Bronchial epithelial cell (primary cell): ENCODE measurements at regions not wholly inside any gene's neighbourhood (a gene's known extent, or its start where the extent isn't known, plus 50 kb on each side); places are given as distances from the start of the nearest gene placed in this dataset.

Source experiments
- DNase-seq: peaks from one replicate; pipeline ENCODE4 v3.0.0-alpha.2; 2010; ENCODE audit warnings: low read depth
- FAIRE-seq: peaks from 2 replicates; lab custom pipeline; 2011; peaks lifted over from hg19 to GRCh38; lab: Jason Lieb, UNC
- H3K27me3 ChIP-seq: 2 replicates; pipeline ENCODE4 v1.5.1; 2011; ENCODE audit warnings: low read length; ENCODE audit not compliant: control insufficient read depth, insufficient read depth
- H3K36me3 ChIP-seq: 2 replicates; pipeline ENCODE4 v1.5.1; 2011; ENCODE audit warnings: low read length; ENCODE audit not compliant: control insufficient read depth, insufficient read depth
- H3K4me3 ChIP-seq: 2 replicates; pipeline ENCODE4 v1.5.1; 2011; ENCODE audit warnings: mild to moderate bottlenecking, low read depth, low read length, control low read depth
- TF ChIP-seq, protein P1 (sequence below): IDR thresholded peaks from 2 replicates; pipeline ENCODE4 v1.5.1; 2011; ENCODE audit warnings: mild to moderate bottlenecking, moderate library complexity, low read length, control low read depth, inconsistent platforms; ENCODE audit not compliant: insufficient read depth, severe bottlenecking

DNA sequence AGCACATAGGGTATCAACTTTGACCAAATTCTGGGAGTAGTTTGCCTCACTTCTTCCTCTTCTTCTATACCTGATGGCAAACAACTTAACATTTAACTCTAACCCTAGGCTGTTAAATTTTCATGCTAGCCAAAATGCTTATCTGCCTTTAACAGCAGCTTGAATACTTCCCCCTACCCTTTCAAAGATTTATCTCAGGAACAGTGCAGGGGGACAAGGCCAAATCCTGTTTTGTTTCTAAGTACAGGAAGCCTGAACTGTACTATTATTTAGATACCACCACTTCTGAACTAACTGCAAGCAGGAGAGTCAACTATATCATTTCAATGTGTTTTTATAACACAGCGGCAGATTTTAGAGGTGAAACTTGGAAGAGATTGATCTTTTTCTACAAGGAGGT lies 104.0 kb upstream of the CNTN6 start:
- FAIRE-seq = no peak
- TF ChIP-seq, protein P1, sequence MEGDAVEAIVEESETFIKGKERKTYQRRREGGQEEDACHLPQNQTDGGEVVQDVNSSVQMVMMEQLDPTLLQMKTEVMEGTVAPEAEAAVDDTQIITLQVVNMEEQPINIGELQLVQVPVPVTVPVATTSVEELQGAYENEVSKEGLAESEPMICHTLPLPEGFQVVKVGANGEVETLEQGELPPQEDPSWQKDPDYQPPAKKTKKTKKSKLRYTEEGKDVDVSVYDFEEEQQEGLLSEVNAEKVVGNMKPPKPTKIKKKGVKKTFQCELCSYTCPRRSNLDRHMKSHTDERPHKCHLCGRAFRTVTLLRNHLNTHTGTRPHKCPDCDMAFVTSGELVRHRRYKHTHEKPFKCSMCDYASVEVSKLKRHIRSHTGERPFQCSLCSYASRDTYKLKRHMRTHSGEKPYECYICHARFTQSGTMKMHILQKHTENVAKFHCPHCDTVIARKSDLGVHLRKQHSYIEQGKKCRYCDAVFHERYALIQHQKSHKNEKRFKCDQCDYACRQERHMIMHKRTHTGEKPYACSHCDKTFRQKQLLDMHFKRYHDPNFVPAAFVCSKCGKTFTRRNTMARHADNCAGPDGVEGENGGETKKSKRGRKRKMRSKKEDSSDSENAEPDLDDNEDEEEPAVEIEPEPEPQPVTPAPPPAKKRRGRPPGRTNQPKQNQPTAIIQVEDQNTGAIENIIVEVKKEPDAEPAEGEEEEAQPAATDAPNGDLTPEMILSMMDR = no peak

DNA sequence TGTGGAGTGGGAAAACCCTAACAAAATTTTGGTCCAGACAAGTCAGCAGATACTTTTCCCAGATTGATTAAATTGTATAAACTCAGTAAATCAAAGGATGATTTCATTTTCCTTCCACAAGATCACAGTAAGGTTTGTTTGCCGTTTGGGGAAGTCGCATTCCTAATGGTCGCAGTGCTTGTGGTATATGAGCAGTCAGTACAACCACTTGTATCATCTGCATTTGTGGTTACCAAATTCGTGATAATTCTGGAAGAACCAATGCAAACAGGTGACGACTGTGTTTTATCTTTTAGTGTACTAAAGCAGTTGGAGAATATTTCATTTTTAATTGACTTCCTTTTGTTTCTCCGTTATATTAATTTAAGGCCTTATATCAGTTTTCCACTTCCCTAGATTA lies 100.0 kb upstream of the CNTN6 start:
- TF ChIP-seq, protein P1 = no peak
- Histone ChIP-seq H3K27me3 (no peaks in the 10 kb centered on the region), H3K4me3 (no peak overlapping the region), H3K36me3 (no peaks in the 10 kb centered on the region)
- DNase-seq (no peak), FAIRE-seq (no peak)

More for the DNA sequence above, 104.0 kb upstream of the CNTN6 start:
- H3K4me3 ChIP-seq = no peak overlapping the region
- no peaks in the 10 kb centered on the region for H3K27me3 ChIP-seq
- DNase-seq = no peak
- no peaks in the 10 kb centered on the region for H3K36me3 ChIP-seq

DNA sequence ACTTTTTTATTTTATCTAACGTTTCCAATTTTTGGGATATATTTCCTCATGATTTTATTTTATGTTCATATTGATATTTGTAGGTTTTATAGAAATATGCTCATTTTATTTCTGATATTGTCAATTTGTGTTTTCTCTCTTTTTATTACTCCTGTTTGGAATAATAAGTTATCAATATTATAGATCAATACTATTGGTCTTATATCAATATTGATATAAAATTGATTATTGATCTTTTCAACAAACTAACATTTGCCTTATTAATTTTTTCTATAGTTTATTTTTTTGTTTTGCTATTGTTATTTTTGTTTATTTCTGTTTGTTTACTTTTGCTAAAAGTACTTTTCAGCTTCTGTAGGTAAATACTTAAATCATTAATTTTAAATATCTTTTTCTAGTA lies 90.8 kb upstream of the CNTN6 start:
- no peak for FAIRE-seq
- Histone ChIP-seq H3K4me3 (no peak overlapping the region), H3K36me3 (no peaks in the 10 kb centered on the region), H3K27me3 (no peaks in the 10 kb centered on the region)
- TF ChIP-seq, protein P1 = no peak
- DNase-seq = no peak

DNA sequence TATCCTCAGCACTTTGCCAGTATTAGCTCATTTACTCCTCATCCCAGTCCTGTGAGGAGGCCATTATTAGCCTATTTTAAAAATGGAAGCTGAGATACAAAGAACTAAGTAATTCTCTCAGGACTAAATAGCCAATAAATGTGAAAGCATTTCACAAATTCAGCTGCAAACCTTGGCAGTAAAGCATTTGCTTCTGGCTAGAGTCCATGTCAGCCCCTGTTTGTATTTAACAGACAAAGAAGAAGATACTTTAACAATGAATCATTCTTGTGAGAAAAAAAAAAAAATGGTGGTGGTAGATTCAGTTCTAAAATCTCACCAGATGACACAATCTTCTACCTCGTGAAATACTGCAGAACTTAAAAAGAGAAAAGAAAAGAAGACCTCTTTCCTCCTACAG lies 85.0 kb upstream of the CNTN6 start:
- peak; percentile 21 for DNase-seq
- no peaks in the 10 kb centered on the region for H3K27me3 ChIP-seq
- H3K36me3 ChIP-seq = no peaks in the 10 kb centered on the region
- FAIRE-seq = no peak
- H3K4me3 ChIP-seq = no peak overlapping the region
- TF ChIP-seq, protein P1 = no peak

DNA sequence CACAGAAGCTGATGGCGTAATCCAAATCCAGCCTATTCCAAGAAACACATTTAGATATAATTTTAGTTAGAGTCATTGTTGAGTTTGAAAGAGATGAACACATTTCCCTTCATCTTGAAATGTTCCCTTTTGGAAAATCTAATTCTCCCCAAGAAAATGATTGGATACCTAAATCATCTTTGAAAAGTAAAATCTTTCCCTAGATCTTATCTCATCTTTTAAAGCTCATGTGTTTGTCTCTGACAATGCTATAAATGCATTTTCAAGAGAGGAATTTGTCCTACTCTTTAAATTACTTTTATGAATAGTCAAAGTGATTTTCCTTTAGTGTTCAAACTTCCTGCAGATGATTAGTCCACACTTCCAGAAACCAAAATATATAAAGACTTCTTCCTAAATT lies 82.6 kb upstream of the CNTN6 start:
- FAIRE-seq (no peak), DNase-seq (no peak)
- H3K4me3 ChIP-seq = no peak overlapping the region
- TF ChIP-seq, protein P1 = no peak
- H3K36me3 ChIP-seq = no peaks in the 10 kb centered on the region
- no peaks in the 10 kb centered on the region for H3K27me3 ChIP-seq

DNA sequence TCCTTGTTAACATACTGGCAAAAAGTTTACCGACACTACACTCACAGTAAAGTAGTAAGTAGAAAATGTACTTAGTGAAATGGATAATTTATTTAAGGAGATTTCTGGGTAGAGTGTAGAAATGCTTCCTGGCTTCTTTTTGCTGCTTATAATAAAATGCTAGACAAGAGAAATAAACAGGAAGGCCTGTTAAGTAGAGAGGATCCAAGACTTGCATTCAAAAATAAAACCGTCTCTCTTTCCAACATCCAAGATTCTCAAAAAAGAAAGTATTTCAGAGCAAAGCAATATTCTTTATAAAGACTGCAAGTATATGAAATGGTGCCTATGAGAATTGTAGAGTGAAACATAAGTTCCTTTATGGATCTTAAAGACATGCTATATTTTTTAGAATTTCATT lies 77.0 kb upstream of the CNTN6 start:
- H3K4me3 ChIP-seq = no peak overlapping the region
- FAIRE-seq (no peak), DNase-seq (no peak)
- TF ChIP-seq, protein P1 = no peak
- no peaks in the 10 kb centered on the region for H3K27me3 ChIP-seq
- H3K36me3 ChIP-seq = no peaks in the 10 kb centered on the region
